ENCODE measurements at regions not wholly inside any gene's neighbourhood (a gene's known extent, or its start where the extent isn't known, plus 50 kb on each side); places are given as distances from the start of the nearest gene placed in this dataset.

- Mint-ChIP-seq H3K27ac (no peak overlapping the region), H3K9me3 (no peaks in the 10 kb centered on the region), H3K27me3 (ENCODE audit: low read depth) (no peaks in the 10 kb centered on the region), H3K4me1 (peaks cover 28 to 34% of the 10 kb centered on the region in 2 experiments), H3K4me3 (no peak overlapping the region), H3K36me3 (ENCODE audit: insufficient read depth in 1 of 3, low read depth in 3 of 3) (peaks cover 0 to 5% (median 0%) of the 10 kb centered on the region in 3 experiments; a peak in 1 of 7 replicates)
- Histone ChIP-seq H3K9me3 (ENCODE audit: control insufficient read depth, low read depth, low read length) (no peaks in the 10 kb centered on the region), H3K79me1 (ENCODE audit: insufficient read depth, low read depth, low read length, poor library complexity, severe bottlenecking) (no peaks in the 10 kb centered on the region), H2BK20ac (ENCODE audit: low read depth, low read length, poor library complexity, severe bottlenecking) (no peak overlapping the region), H3K4ac (ENCODE audit: low read depth, low read length) (no peak overlapping the region), H3K79me2 (ENCODE audit: insufficient read depth, low read length) (no peaks in the 10 kb centered on the region), H2BK12ac (ENCODE audit: insufficient read length, low read depth, low read length) (no peak overlapping the region), H3K23ac (ENCODE audit: insufficient read length, low read depth, low read length) (no peak overlapping the region), H3K56ac (ENCODE audit: insufficient read length, low read depth, low read length) (no peak overlapping the region), H2BK120ac (ENCODE audit: low read depth, low read length, poor library complexity, severe bottlenecking) (no peak overlapping the region), H2BK15ac (ENCODE audit: low read depth, low read length) (no peak overlapping the region), H3T11ph (ENCODE audit: low read length) (no peak overlapping the region), H3K9ac (ENCODE audit: extremely low read depth, insufficient read length, low read length) (no peak overlapping the region), H3K14ac (ENCODE audit: insufficient read depth, low read length) (no peak overlapping the region), H3K27me3 (ENCODE audit: insufficient read depth, low read length) (no peaks in the 10 kb centered on the region), H4K91ac (ENCODE audit: insufficient read length, low read depth, low read length) (no peak overlapping the region), H4K5ac (ENCODE audit: insufficient read length, low read depth, low read length) (no peak overlapping the region), H2AK5ac (ENCODE audit: insufficient read length, low read length) (no peak overlapping the region), H2AFZ (ENCODE audit: low read length) (no peak overlapping the region), H3K18ac (ENCODE audit: insufficient read length, low read depth, low read length) (no peak overlapping the region), H3K4me1 (ENCODE audit: insufficient read depth, low read length) (peaks cover 7% of the 10 kb centered on the region), H2BK5ac (ENCODE audit: insufficient read length, low read length) (no peak overlapping the region), H3K27ac (ENCODE audit: insufficient read length, low read depth, low read length) (no peak overlapping the region), H3K4me2 (ENCODE audit: insufficient read depth, insufficient read length, low read length) (no peak overlapping the region), H4K8ac (replicated peaks; ENCODE audit: insufficient read length, low read depth, low read length) (no peak overlapping the region), H4K20me1 (ENCODE audit: control insufficient read depth, insufficient read depth, insufficient read length) (no peaks in the 10 kb centered on the region), H3K23me2 (ENCODE audit: insufficient read length, low read depth, low read length, poor library complexity, severe bottlenecking) (no peaks in the 10 kb centered on the region)
- DNase-seq, result no peak
- no peak for TF ChIP-seq CTCF (conservative IDR thresholded peaks at IDR 0.05)
- no CpG with 5 or more reads among the region's 2 CpGs for WGBS (ENCODE audit: extremely low coverage, insufficient read length, low lambda C conversion rate)
These were observed 474.9 kb upstream of the TCF4 start for GRCh38 chr18:56062931-56063330.
